ENCODE measurements at regions not wholly inside any gene's neighbourhood (a gene's known extent, or its start where the extent isn't known, plus 50 kb on each side); places are given as distances from the start of the nearest gene placed in this dataset.

- Histone ChIP-seq H3K27me3 (ENCODE audit: insufficient read depth, low read length) (no peaks in the 10 kb centered on the region; the same call in 1 of the 2 replicates), H3K23me2 (ENCODE audit: insufficient read length, low read depth, low read length, poor library complexity, severe bottlenecking) (no peaks in the 10 kb centered on the region), H2BK20ac (ENCODE audit: low read depth, low read length, poor library complexity, severe bottlenecking) (no peak overlapping the region), H3K14ac (ENCODE audit: insufficient read depth, low read length) (no peak overlapping the region), H3K23ac (ENCODE audit: insufficient read length, low read depth, low read length) (no peak overlapping the region), H3K56ac (ENCODE audit: insufficient read length, low read depth, low read length) (no peak overlapping the region), H3K27ac (ENCODE audit: insufficient read length, low read depth, low read length) (no peak overlapping the region), H4K20me1 (ENCODE audit: control insufficient read depth, insufficient read depth, insufficient read length) (no peaks in the 10 kb centered on the region), H3K79me2 (ENCODE audit: insufficient read depth, low read length) (no peaks in the 10 kb centered on the region), H2AFZ (ENCODE audit: low read length) (no peak overlapping the region), H2BK5ac (ENCODE audit: insufficient read length, low read length) (no peak overlapping the region), H4K91ac (ENCODE audit: insufficient read length, low read depth, low read length) (no peak overlapping the region), H3K79me1 (ENCODE audit: insufficient read depth, low read depth, low read length, poor library complexity, severe bottlenecking) (no peaks in the 10 kb centered on the region), H2BK15ac (ENCODE audit: low read depth, low read length) (no peak overlapping the region), H2AK5ac (ENCODE audit: insufficient read length, low read length) (no peak overlapping the region), H3T11ph (ENCODE audit: low read length) (no peak overlapping the region), H2BK120ac (ENCODE audit: low read depth, low read length, poor library complexity, severe bottlenecking) (no peak overlapping the region), H2BK12ac (ENCODE audit: insufficient read length, low read depth, low read length) (no peak overlapping the region), H3K4me2 (ENCODE audit: insufficient read depth, insufficient read length, low read length) (no peak overlapping the region), H4K5ac (ENCODE audit: insufficient read length, low read depth, low read length) (no peak overlapping the region), H3K4ac (ENCODE audit: low read depth, low read length) (no peak overlapping the region), H3K4me1 (ENCODE audit: insufficient read depth, low read length) (no peaks in the 10 kb centered on the region), H3K9ac (ENCODE audit: extremely low read depth, insufficient read length, low read length) (no peak overlapping the region), H3K9me3 (ENCODE audit: control insufficient read depth, low read depth, low read length) (no peaks in the 10 kb centered on the region), H3K18ac (ENCODE audit: insufficient read length, low read depth, low read length) (no peak overlapping the region), H4K8ac (replicated peaks; ENCODE audit: insufficient read length, low read depth, low read length) (no peak overlapping the region)
- Mint-ChIP-seq H3K27ac (no peak overlapping the region), H3K36me3 (ENCODE audit: insufficient read depth in 1 of 3, low read depth in 3 of 3) (no peaks in the 10 kb centered on the region), H3K4me3 (no peak overlapping the region), H3K4me1 (peaks cover 3 to 8% of the 10 kb centered on the region in 2 experiments; a peak in 2 of 4 replicates), H3K9me3 (peaks cover 0 to 4% of the 10 kb centered on the region in 2 experiments; a peak in 2 of 5 replicates), H3K27me3 (ENCODE audit: low read depth) (no peaks in the 10 kb centered on the region; the same call in 1 of the 2 replicates)
- TF ChIP-seq CTCF (conservative IDR thresholded peaks at IDR 0.05) = no peak
- DNase-seq = no peak
- no CpG with 5 or more reads among the region's 8 CpGs for WGBS (ENCODE audit: extremely low coverage, insufficient read length, low lambda C conversion rate)
Observed at GRCh38 chr5:96565582-96566265, 96.5 kb upstream of the CAST start.

Measured in H9 (cell line).